ENCODE measurements at regions not wholly inside any gene's neighbourhood (a gene's known extent, or its start where the extent isn't known, plus 50 kb on each side); places are given as distances from the start of the nearest gene placed in this dataset.

GRCh38 chr5:167451076-167451475 lies 840.4 kb upstream of the WWC1 start:
- TF ChIP-seq, protein P1, sequence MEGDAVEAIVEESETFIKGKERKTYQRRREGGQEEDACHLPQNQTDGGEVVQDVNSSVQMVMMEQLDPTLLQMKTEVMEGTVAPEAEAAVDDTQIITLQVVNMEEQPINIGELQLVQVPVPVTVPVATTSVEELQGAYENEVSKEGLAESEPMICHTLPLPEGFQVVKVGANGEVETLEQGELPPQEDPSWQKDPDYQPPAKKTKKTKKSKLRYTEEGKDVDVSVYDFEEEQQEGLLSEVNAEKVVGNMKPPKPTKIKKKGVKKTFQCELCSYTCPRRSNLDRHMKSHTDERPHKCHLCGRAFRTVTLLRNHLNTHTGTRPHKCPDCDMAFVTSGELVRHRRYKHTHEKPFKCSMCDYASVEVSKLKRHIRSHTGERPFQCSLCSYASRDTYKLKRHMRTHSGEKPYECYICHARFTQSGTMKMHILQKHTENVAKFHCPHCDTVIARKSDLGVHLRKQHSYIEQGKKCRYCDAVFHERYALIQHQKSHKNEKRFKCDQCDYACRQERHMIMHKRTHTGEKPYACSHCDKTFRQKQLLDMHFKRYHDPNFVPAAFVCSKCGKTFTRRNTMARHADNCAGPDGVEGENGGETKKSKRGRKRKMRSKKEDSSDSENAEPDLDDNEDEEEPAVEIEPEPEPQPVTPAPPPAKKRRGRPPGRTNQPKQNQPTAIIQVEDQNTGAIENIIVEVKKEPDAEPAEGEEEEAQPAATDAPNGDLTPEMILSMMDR (optimal IDR thresholded peaks at IDR 0.05 in 1 of 3, IDR thresholded peaks at IDR 0.05 in 1 of 3, conservative IDR thresholded peaks at IDR 0.05 in 1 of 3; ENCODE audit: extremely low read depth in 1 of 3, insufficient read depth in 2 of 3, low read length in 3 of 3), result no peak
- no peak for TF ChIP-seq EZH2 (IDR thresholded peaks at IDR 0.05; ENCODE audit: low read length)

Data from keratinocyte (primary cell).